Suprapubic skin (tissue), 3 donors: ENCODE measurements at regions not wholly inside any gene's neighbourhood (a gene's known extent, or its start where the extent isn't known, plus 50 kb on each side); places are given as distances from the start of the nearest gene placed in this dataset.
"Not testable (repeated sequence)": the region's sequence is repeated elsewhere in the genome, so short reads cannot be mapped to it uniquely, and the experiment has no call there.

Experiments
- CTCF ChIP-seq, 2 donors: fragments of 200-600 bp in 1 of 2; fragments of 450-650 bp in 1 of 2; sonication (generic) in 1 of 2; IDR thresholded peaks; one replicate each; pipeline ENCODE4 v1.5.1; 2016 to 2019; ENCODE audit warnings: antibody characterized with exemption in 2 of 2, mild to moderate bottlenecking in 1 of 2, moderate library complexity in 1 of 2
- POLR2AphosphoS5 ChIP-seq, 3 donors: sonication (generic); formaldehyde crosslinking; IDR thresholded peaks; one replicate each; pipeline ENCODE4 v1.6.1; 2017; ENCODE audit warnings: antibody characterized with exemption in 3 of 3

- TF ChIP-seq CTCF, POLR2AphosphoS5 (IDR thresholded peaks at IDR 0.05): not testable (repeated sequence)
Observed at GRCh38 chr1:794310-794709, 107.9 kb upstream of the OR4F16 start.
